Activated CD8-positive, alpha-beta T cell treated with anti-CD3 and anti-CD28 coated beads for 36 hours (primary cell): ENCODE measurements at regions not wholly inside any gene's neighbourhood (a gene's known extent, or its start where the extent isn't known, plus 50 kb on each side); places are given as distances from the start of the nearest gene placed in this dataset.

ENCODE experiments used
- ATAC-seq: fragments of 200-7000 bp; cut with Tn5 transposase; one replicate; pipeline ENCODE4 v1.10.0; 2021; ENCODE audit warnings: mild to moderate bottlenecking, moderate library complexity
- CTCF ChIA-PET: fragments of 350-600 bp; sonication (Branson Sonifier 250); formaldehyde crosslinking; loops from one replicate; lab custom pipeline; 2021; ENCODE audit warnings: antibody characterized with exemption; lab: Charles Lee
- POLR2A ChIA-PET: fragments of 350-600 bp; sonication (Branson Sonifier 250); formaldehyde crosslinking; loops from one replicate; lab custom pipeline; 2021; ENCODE audit warnings: antibody characterized with exemption; lab: Charles Lee
- DNase-seq: peaks from one replicate; pipeline ENCODE4 v3.0.0-alpha.2; 2020
- H3K27ac Mint-ChIP-seq: one replicate; pipeline ENCODE4 v1.8.0; 2021; ENCODE audit warnings: mild to moderate bottlenecking, mixed read lengths
- H3K27me3 Mint-ChIP-seq: one replicate; pipeline ENCODE4 v1.8.0; 2021; ENCODE audit warnings: mixed read lengths
- H3K36me3 Mint-ChIP-seq: one replicate; pipeline ENCODE4 v1.8.0; 2021; ENCODE audit warnings: low read depth, mixed read lengths
- H3K4me1 Mint-ChIP-seq: one replicate; pipeline ENCODE4 v1.8.0; 2021; ENCODE audit warnings: low read depth, mixed read lengths
- H3K4me3 Mint-ChIP-seq: one replicate; pipeline ENCODE4 v1.8.0; 2021; ENCODE audit warnings: mild to moderate bottlenecking, moderate library complexity, mixed read lengths
- H3K9me3 Mint-ChIP-seq: one replicate; pipeline ENCODE4 v1.8.0; 2021; ENCODE audit warnings: mixed read lengths
- CTCF ChIP-seq: fragments of 200-600 bp; IDR thresholded peaks from one replicate; pipeline ENCODE4 v1.8.0; 2022; ENCODE audit warnings: antibody characterized with exemption, mild to moderate bottlenecking
- intact Hi-C: fragments of 100-400 bp; cut with micrococcal nuclease; formaldehyde crosslinking; loops from one replicate; pipeline ENCODE4 v1.10.0; 2022

GRCh38 chr9:78396087-78396486 lies 99.2 kb downstream of the PSAT1 start:
- ATAC-seq (no peak), DNase-seq (no peak)
- TF ChIP-seq CTCF, result no peak
- H3K4me3 Mint-ChIP-seq, result no peak overlapping the region
- CTCF ChIA-PET, result no interaction called here
- H3K4me1 Mint-ChIP-seq, result no peaks in the 10 kb centered on the region
- no peaks in the 10 kb centered on the region for H3K36me3 Mint-ChIP-seq
- intact Hi-C loops, result no loop called here
- POLR2A ChIA-PET, result no interaction called here
- H3K27ac Mint-ChIP-seq, result no peak overlapping the region
- no peaks in the 10 kb centered on the region for H3K27me3 Mint-ChIP-seq
- peaks cover 8% of the 10 kb centered on the region for H3K9me3 Mint-ChIP-seq

- DNase-seq (no peak), ATAC-seq (no peak)
- Mint-ChIP-seq H3K4me1 (no peaks in the 10 kb centered on the region), H3K4me3 (no peak overlapping the region), H3K36me3 (no peaks in the 10 kb centered on the region), H3K27ac (no peak overlapping the region), H3K9me3 (peaks cover 8% of the 10 kb centered on the region), H3K27me3 (no peaks in the 10 kb centered on the region)
- TF ChIP-seq CTCF, result no peak
- CTCF ChIA-PET, result no interaction called here
- intact Hi-C loops, result no loop called here
- POLR2A ChIA-PET, result no interaction called here
These were observed 100.1 kb downstream of the PSAT1 start for GRCh38 chr9:78397045-78397444.

GRCh38 chr9:78397454-78397853 lies 100.5 kb downstream of the PSAT1 start:
- no peak overlapping the region for H3K4me3 Mint-ChIP-seq
- DNase-seq (no peak), ATAC-seq (no peak)
- CTCF ChIA-PET, result no interaction called here
- H3K4me1 Mint-ChIP-seq, result no peaks in the 10 kb centered on the region
- no peak for TF ChIP-seq CTCF
- H3K27me3 Mint-ChIP-seq, result no peaks in the 10 kb centered on the region
- no peaks in the 10 kb centered on the region for H3K36me3 Mint-ChIP-seq
- peaks cover 8% of the 10 kb centered on the region for H3K9me3 Mint-ChIP-seq
- no peak overlapping the region for H3K27ac Mint-ChIP-seq
- POLR2A ChIA-PET, result no interaction called here
- intact Hi-C loops, result no loop called here

DNA sequence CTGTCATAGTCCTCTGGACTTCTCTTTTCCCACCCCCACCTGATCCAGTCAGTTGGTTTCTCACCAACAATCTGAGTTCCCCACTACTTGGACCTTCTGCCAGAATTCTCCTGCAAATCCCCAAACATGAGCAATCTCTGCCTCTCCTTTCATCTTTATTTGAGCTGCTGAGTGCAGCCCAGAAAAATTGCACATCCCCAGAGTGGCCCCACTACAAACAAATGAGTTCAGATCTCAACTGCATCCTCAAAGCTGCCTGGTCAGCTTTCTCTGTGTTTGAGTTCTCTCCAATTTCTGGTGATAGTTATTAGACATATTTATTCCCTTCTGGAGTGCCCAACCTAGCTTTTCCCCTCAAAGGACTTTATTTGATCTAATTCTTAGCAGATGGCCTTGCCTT lies 102.2 kb downstream of the PSAT1 start:
- no peak for TF ChIP-seq CTCF
- POLR2A ChIA-PET, result interaction anchor here (0.8 kb wide), 1 partner anchor 27 kb away, joined by 3 read pairs; no protein-coding TSS in a partner anchor
- H3K4me3 Mint-ChIP-seq, result no peak overlapping the region
- no peak for ATAC-seq
- no peaks in the 10 kb centered on the region for H3K4me1 Mint-ChIP-seq
- H3K36me3 Mint-ChIP-seq, result no peaks in the 10 kb centered on the region
- intact Hi-C loops, result no loop called here
- CTCF ChIA-PET, result interaction anchor here (0.6 to 1.9 kb wide), 2 partner anchors 12 to 29 kb away, joined by 3 to 6 read pairs; no protein-coding TSS in a partner anchor
- peaks cover 8% of the 10 kb centered on the region for H3K9me3 Mint-ChIP-seq
- peaks cover 2% of the 10 kb centered on the region for H3K27me3 Mint-ChIP-seq
- no peak overlapping the region for H3K27ac Mint-ChIP-seq
- no peak for DNase-seq

DNA sequence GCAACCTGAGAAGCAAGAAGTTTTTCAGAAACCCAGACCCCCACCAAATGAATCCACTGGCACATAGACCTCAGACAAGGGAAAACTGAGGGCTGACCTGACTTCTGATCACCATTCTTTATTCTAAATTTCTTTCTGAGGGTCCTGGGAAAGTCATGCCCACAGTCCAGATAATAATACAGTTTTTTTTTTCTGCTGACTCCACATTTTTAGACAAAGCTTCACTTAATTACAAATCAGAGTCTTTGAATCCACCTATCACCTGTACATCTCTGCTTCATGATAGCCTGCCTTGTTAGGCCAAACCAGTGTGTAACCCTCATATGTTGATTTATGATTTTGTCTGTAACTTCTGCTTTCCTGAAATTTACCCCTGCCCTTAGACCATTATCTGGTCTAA lies 103.6 kb downstream of the PSAT1 start:
- peaks cover 2% of the 10 kb centered on the region for H3K9me3 Mint-ChIP-seq
- POLR2A ChIA-PET, result no interaction called here
- TF ChIP-seq CTCF, result no peak
- CTCF ChIA-PET, result no interaction called here
- intact Hi-C loops, result no loop called here
- ATAC-seq, result no peak
- DNase-seq, result no peak
- H3K36me3 Mint-ChIP-seq, result no peaks in the 10 kb centered on the region
- no peak overlapping the region for H3K27ac Mint-ChIP-seq
- no peaks in the 10 kb centered on the region for H3K4me1 Mint-ChIP-seq
- peaks cover 2% of the 10 kb centered on the region for H3K27me3 Mint-ChIP-seq
- no peak overlapping the region for H3K4me3 Mint-ChIP-seq
